LNCAP (cell line): ENCODE measurements at regions not wholly inside any gene's neighbourhood (a gene's known extent, or its start where the extent isn't known, plus 50 kb on each side); places are given as distances from the start of the nearest gene placed in this dataset.
A peak's percentile ranks its signal among the peaks of the same experiment; 100 is the strongest.

ENCODE experiments used
- TF ChIP-seq, protein P1 (sequence below): fragments of 450-650 bp; IDR thresholded peaks from 2 replicates; pipeline ENCODE4 v1.5.1; 2017; ENCODE audit warnings: mild to moderate bottlenecking

DNA sequence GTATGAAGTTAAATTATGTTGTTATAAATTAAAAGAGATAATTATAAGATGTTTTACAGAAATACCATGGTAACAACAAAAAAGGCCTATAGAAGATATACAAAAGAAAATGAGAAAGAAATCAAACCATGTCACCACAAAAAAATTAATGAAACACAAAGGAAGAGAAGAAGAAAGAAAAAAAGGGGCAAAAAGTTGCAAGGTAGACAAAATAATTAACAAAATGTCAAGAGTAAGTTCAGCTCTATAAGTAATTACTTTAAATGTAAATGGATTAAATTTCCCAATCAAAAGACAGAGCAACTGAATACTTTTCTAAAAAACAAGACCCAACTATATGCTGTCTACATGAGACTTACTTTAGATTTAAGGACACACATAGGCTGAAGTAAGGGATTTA, 378.4 kb upstream of the FSHR start:
- TF ChIP-seq, protein P1, sequence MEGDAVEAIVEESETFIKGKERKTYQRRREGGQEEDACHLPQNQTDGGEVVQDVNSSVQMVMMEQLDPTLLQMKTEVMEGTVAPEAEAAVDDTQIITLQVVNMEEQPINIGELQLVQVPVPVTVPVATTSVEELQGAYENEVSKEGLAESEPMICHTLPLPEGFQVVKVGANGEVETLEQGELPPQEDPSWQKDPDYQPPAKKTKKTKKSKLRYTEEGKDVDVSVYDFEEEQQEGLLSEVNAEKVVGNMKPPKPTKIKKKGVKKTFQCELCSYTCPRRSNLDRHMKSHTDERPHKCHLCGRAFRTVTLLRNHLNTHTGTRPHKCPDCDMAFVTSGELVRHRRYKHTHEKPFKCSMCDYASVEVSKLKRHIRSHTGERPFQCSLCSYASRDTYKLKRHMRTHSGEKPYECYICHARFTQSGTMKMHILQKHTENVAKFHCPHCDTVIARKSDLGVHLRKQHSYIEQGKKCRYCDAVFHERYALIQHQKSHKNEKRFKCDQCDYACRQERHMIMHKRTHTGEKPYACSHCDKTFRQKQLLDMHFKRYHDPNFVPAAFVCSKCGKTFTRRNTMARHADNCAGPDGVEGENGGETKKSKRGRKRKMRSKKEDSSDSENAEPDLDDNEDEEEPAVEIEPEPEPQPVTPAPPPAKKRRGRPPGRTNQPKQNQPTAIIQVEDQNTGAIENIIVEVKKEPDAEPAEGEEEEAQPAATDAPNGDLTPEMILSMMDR: no peak

DNA sequence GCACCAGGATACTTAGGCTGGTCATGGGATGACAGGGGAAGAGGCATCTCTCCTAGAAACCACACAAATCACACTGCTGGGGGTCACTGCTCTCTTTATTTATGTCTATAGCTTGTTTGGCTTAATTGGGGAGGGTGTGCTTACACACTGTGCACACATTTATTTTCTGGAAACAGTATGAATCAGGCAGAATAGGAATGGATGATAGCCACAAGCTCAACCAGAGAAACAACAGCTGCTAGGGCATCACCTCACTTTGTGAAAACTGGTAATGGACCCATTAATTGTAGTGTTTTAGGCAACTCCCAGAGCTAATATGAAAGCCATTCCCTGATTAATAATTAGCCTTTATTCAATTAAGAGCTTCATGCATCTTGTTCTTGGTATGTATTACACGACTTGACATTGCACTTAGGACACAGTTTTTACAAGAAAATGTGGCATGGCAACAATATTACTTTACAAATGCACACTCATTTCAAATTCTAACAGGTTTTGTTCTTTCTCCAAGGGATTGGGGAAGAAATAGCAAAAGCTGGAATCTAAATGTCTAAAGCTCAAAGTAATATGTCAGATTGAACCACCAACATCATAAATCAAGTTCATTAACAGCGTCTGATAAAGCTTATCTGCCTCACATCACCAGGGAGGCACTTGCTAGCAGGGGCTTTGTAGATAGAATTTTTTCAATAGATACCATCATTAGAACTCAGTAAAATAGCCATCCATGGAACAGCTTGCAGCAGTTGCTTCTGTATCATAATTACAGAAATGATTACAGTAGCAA, 361.9 kb upstream of the FSHR start:
- TF ChIP-seq, protein P1: no peak

DNA sequence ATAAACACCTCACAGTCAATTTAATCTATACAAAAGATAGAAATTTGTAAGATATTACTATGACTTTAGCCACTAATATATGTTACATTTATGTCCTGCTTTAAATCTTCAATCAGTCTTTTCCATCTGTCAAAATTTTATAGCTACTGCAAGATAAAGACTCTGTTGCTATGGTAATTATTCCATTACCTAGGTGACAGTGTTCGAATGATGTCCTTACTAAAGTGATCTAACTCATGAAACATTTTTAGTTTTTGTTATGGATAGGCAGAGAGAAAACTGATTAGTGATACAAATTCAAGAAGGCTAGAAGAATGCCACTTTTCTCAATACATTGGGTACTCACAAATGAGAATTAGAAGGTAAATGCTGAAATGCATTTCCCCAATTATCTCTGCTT, 359.9 kb upstream of the FSHR start:
- TF ChIP-seq, protein P1: no peak

DNA sequence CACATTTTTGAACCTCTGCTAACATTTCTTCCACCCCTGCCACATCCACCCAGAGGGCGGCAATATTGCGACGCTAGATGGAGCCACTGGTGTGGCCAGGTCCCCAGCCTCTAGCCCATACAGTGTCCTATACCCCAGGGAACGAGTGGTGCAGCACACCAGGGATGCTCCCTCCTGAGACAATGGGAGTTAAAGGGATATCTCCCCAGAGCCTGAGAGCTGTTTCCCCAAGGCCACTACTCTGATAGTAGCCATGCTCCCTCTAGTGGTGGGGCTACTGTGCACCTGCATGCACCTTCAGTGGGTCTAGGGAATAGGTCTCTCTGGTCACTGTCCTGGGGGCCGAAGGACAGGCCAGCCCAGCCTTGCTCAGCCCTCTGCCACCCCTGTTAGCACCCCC, 336.4 kb upstream of the FSHR start:
- TF ChIP-seq, protein P1: peak; percentile 63

DNA sequence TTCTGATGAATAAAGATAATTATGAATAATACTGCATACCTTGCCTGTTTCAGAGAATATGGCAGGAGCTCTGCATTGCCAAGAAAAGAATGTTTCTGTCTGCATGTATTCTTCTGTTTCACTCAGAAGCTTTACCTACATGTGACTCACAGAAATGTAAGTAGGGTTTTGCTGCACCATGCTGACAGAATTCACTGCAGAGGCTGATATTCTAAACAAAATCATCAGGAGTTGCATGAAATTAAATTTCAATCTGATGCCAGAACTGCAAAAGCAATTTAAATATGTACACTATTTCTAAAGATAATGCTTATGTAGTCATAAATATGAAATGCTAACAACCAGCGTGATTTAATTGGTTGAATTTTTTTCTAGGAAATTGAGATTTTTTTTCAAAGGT, 332.8 kb upstream of the FSHR start:
- TF ChIP-seq, protein P1: no peak

DNA sequence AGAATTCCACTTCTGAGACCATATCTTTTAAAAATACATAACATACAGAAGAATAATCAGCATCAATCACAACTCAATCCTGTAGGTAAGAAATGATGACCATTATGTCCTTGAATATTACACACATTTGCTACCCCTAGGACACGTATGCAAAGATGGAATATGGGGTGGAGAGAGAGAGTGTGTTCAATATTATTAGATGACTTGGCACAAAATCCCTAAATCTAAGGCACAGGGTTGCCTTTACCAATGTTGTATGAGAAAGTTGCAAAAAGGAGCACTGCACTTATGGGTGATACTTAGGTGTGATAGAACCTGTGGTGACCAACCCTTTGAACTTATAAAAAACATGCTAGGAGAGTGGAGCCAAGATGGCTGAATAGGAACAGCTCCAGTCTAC, 326.2 kb upstream of the FSHR start:
- TF ChIP-seq, protein P1: no peak

DNA sequence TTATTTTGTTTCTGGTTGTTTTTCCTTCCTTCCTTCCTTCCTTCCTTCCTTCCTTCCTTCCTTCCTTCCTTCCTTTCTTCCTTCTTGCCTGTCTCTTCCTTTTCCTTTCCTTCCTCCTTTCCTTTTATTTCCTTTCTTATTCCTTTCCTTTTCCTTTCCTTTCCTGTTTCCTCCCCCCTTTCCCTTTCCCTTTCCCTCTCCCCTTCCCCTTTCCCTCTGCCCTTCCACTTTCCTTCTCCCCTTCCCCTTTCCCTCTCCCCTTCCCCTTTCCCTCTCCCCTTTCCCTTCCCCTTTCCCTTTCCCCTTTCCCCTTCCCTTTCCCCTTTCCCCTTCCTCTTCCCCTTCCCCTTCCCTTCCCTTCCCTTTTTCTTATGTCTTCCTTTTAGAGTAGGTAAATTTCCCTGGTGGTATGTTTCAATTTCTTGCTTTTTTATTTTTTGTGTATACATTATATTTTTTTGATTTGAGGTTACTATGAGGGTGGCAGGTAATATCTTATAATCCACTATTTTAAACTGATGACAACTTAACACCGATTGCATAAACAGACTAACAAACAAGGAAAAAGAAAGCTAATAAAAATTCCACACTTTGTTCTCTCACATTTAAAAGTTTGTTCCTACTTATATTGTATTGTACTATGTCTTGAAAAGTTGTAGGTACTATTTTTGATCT, 311.0 kb upstream of the FSHR start:
- TF ChIP-seq, protein P1: no peak
